ENCODE measurements at regions not wholly inside any gene's neighbourhood (a gene's known extent, or its start where the extent isn't known, plus 50 kb on each side); places are given as distances from the start of the nearest gene placed in this dataset.

DNA sequence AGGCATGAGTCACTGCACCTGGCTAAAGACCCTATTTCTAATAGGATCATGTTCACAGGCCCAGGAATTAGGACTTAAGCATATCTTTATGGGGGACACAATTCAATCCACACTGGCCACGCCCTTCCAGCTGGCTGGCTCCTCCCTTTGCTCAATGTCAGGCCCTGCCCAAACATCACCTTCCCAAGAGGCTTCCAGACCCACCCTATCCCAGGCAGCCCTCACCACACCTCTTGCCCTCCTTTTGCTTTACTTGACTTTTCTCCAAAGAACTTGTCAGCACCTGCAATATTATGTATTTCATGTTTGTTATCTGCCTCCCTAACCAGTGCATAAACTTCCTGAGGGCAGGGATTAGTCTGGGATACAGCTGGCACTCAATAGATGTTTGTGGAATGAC is 109.6 kb upstream of the CDH5 start:
- Histone ChIP-seq H3K9me3 (ENCODE audit: severe bottlenecking) (no peaks in the 10 kb centered on the region), H3K27me3 (ENCODE audit: insufficient read depth, poor library complexity, severe bottlenecking) (no peaks in the 10 kb centered on the region), H3K4me1 (ENCODE audit: insufficient read depth, poor library complexity, severe bottlenecking) (no peaks in the 10 kb centered on the region), H3K36me3 (ENCODE audit: low read depth) (no peaks in the 10 kb centered on the region), H3K4me3 (ENCODE audit: severe bottlenecking) (no peak overlapping the region), H3K27ac (ENCODE audit: poor library complexity, severe bottlenecking) (no peak overlapping the region)
- ATAC-seq (ENCODE audit: low read depth): peak; percentile 60
- DNase-seq (ENCODE audit: low spot score): peak; percentile 35
- TF ChIP-seq, protein P1, sequence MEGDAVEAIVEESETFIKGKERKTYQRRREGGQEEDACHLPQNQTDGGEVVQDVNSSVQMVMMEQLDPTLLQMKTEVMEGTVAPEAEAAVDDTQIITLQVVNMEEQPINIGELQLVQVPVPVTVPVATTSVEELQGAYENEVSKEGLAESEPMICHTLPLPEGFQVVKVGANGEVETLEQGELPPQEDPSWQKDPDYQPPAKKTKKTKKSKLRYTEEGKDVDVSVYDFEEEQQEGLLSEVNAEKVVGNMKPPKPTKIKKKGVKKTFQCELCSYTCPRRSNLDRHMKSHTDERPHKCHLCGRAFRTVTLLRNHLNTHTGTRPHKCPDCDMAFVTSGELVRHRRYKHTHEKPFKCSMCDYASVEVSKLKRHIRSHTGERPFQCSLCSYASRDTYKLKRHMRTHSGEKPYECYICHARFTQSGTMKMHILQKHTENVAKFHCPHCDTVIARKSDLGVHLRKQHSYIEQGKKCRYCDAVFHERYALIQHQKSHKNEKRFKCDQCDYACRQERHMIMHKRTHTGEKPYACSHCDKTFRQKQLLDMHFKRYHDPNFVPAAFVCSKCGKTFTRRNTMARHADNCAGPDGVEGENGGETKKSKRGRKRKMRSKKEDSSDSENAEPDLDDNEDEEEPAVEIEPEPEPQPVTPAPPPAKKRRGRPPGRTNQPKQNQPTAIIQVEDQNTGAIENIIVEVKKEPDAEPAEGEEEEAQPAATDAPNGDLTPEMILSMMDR (IDR thresholded peaks at IDR 0.05; ENCODE audit: poor library complexity, severe bottlenecking): no peak

DNA sequence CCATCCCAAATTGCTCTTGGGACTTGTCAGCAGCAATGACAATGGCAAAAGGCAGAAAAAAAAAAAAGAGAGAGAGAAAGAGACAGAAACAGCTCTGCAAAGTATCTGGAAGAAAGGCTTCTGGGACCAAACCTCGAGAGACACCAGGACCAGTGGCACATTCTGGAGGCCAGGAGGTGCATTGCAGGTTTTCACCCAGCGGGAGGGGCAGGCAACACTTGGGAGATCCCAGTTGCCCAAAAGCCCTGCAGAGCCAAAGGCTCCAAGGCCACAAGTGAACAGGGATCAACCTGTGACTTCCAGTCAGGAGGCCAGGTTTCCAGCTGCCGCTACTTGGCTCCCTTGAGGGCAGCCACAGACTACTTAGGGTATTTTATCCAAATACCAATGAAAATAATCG is 110.8 kb upstream of the CDH5 start:
- TF ChIP-seq, protein P1 (IDR thresholded peaks at IDR 0.05; ENCODE audit: poor library complexity, severe bottlenecking): no peak

DNA sequence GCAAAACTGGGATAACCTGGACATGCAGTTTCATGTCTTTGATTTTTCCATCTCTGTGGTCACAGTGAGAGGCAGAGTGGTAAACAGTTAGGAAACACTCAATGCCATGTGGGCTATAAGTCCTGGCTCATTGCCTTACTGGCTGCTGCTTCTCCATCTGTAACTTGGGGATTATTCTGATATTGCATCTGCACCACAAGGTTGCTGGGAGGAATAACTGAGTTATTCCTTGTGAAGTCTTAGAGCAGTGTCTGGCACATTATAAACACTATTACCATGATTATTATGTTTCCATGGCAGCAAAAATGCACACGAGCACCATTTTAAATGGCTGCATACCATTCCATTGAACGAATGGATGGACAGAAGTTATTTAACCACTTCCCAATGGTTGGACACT is 111.7 kb upstream of the CDH5 start:
- no peak for DNase-seq (ENCODE audit: low spot score)
- H3K27me3 ChIP-seq (ENCODE audit: insufficient read depth, poor library complexity, severe bottlenecking): no peaks in the 10 kb centered on the region

More for the DNA sequence above, 110.8 kb upstream of the CDH5 start:
- ATAC-seq (ENCODE audit: low read depth) (no peak), DNase-seq (ENCODE audit: low spot score) (no peak)
- Histone ChIP-seq H3K36me3 (ENCODE audit: low read depth) (no peaks in the 10 kb centered on the region), H3K4me3 (ENCODE audit: severe bottlenecking) (no peak overlapping the region), H3K4me1 (ENCODE audit: insufficient read depth, poor library complexity, severe bottlenecking) (peaks cover 6% of the 10 kb centered on the region), H3K27ac (ENCODE audit: poor library complexity, severe bottlenecking) (no peak overlapping the region), H3K27me3 (ENCODE audit: insufficient read depth, poor library complexity, severe bottlenecking) (no peaks in the 10 kb centered on the region), H3K9me3 (ENCODE audit: severe bottlenecking) (no peaks in the 10 kb centered on the region)

DNA sequence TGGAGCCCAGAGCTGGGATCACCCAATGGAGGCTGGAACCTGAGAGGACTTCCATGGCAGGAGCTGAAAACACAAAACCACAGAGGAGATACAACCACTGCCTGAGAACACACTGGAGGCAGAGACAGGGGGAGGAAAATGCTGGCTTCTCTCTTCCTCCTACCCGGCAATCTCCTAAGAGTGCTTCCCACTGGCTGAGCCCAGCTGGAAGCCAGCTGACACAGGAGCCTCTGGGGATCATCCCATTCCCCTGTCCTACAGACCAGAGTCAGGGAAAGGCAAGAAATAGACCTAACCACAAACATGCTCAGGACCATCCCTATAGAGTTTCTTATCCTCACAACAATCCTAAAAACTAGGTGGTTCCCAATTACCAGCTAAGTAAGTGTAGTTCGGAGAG is 112.4 kb upstream of the CDH5 start:
- Histone ChIP-seq H3K36me3 (ENCODE audit: low read depth) (no peaks in the 10 kb centered on the region), H3K4me1 (ENCODE audit: insufficient read depth, poor library complexity, severe bottlenecking) (peaks cover 6% of the 10 kb centered on the region), H3K4me3 (ENCODE audit: severe bottlenecking) (no peak overlapping the region), H3K27me3 (ENCODE audit: insufficient read depth, poor library complexity, severe bottlenecking) (no peaks in the 10 kb centered on the region), H3K9me3 (ENCODE audit: severe bottlenecking) (no peaks in the 10 kb centered on the region), H3K27ac (ENCODE audit: poor library complexity, severe bottlenecking) (no peak overlapping the region)
- TF ChIP-seq, protein P1 (IDR thresholded peaks at IDR 0.05; ENCODE audit: poor library complexity, severe bottlenecking): no peak
- DNase-seq (ENCODE audit: low spot score) (no peak), ATAC-seq (ENCODE audit: low read depth) (no peak)

More for the DNA sequence above, 111.7 kb upstream of the CDH5 start:
- H3K36me3 ChIP-seq (ENCODE audit: low read depth): no peaks in the 10 kb centered on the region
- no peak for ATAC-seq (ENCODE audit: low read depth)
- H3K4me1 ChIP-seq (ENCODE audit: insufficient read depth, poor library complexity, severe bottlenecking): peaks cover 6% of the 10 kb centered on the region
- no peak overlapping the region for H3K4me3 ChIP-seq (ENCODE audit: severe bottlenecking)
- TF ChIP-seq, protein P1 (IDR thresholded peaks at IDR 0.05; ENCODE audit: poor library complexity, severe bottlenecking): no peak
- H3K9me3 ChIP-seq (ENCODE audit: severe bottlenecking): no peaks in the 10 kb centered on the region
- no peak overlapping the region for H3K27ac ChIP-seq (ENCODE audit: poor library complexity, severe bottlenecking)

DNA sequence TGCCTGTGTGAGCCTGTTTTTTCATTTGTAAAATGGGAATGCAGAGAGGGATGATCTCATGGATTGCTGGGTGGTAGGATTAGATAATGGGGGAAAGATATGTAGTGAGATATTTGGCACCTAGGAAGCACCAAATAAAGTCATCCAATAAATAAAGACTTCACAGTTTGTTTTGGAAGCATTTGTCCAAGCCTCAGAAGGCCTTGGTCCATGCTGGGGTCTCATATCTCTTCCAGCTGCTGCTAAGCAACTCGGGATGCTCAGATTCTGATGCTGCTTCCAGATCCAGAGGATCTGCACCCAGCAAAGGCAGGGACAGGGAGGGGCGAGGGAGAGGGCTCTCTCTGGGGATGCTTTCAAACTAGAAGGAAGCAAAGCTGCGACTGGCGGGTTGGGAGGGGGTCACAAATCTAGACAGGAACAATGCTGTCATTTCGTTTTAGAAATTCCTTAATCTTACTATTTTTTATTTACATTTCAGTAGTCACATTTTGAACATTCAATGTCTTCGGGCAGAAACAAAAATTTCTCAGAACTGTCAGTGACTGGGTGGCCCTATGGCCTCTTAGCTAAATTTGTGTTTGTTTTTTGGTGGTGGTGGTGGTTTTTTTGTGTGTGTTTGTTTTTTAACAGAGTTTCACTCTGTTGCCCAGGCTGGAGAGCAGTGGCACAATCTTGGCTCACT is 114.9 kb upstream of the CDH5 start:
- DNase-seq (ENCODE audit: low spot score) (no peak), ATAC-seq (ENCODE audit: low read depth) (no peak)
- no peak overlapping the region for H3K4me3 ChIP-seq (ENCODE audit: severe bottlenecking)
- H3K36me3 ChIP-seq (ENCODE audit: low read depth): no peaks in the 10 kb centered on the region
- H3K27me3 ChIP-seq (ENCODE audit: insufficient read depth, poor library complexity, severe bottlenecking): no peaks in the 10 kb centered on the region
- H3K4me1 ChIP-seq (ENCODE audit: insufficient read depth, poor library complexity, severe bottlenecking): peaks cover 6% of the 10 kb centered on the region
- TF ChIP-seq, protein P1 (IDR thresholded peaks at IDR 0.05; ENCODE audit: poor library complexity, severe bottlenecking): no peak
- no peaks in the 10 kb centered on the region for H3K9me3 ChIP-seq (ENCODE audit: severe bottlenecking)
- peak overlapping the region; percentile 8 for H3K27ac ChIP-seq (ENCODE audit: poor library complexity, severe bottlenecking)
